ENCODE measurements at regions not wholly inside any gene's neighbourhood (a gene's known extent, or its start where the extent isn't known, plus 50 kb on each side); places are given as distances from the start of the nearest gene placed in this dataset.

- TF ChIP-seq POLR2AphosphoS5 (IDR thresholded peaks at IDR 0.05) (no peak), POLR2A (IDR thresholded peaks at IDR 0.05) (no peak), CTCF (IDR thresholded peaks at IDR 0.05) (no peak)
These were observed 524.5 kb upstream of the MEX3C start for GRCh38 chr18:51721996-51722395.
